Embryonic facial prominence (tissue), 1 donor: ENCODE measurements at regions not wholly inside any gene's neighbourhood (a gene's known extent, or its start where the extent isn't known, plus 50 kb on each side); places are given as distances from the start of the nearest gene placed in this dataset.

Source experiments
- DNase-seq: peaks from one replicate; pipeline ENCODE4 v3.0.0-alpha.2; 2016; ENCODE audit errors: extremely low spot score

- DNase-seq: no peak
Measured at GRCh38 chr3:124532071-124532470, 198.2 kb upstream of the UMPS start.

- no peak for DNase-seq
Measured at GRCh38 chr3:124535306-124535705, 194.9 kb upstream of the UMPS start.

GRCh38 chr3:124540550-124541211 is 189.6 kb upstream of the UMPS start:
- DNase-seq: no peak

- no peak for DNase-seq
Measured at GRCh38 chr3:124542214-124542869, 187.9 kb upstream of the UMPS start.

- DNase-seq: no peak
Measured at GRCh38 chr3:124545891-124546290, 184.4 kb upstream of the UMPS start.

- no peak for DNase-seq
Measured at GRCh38 chr3:124552224-124552623, 178.0 kb upstream of the UMPS start.

- no peak for DNase-seq
Measured at GRCh38 chr3:124553178-124553577, 177.1 kb upstream of the UMPS start.

- DNase-seq: no peak
Measured at GRCh38 chr3:124556636-124557035, 173.6 kb upstream of the UMPS start.

GRCh38 chr3:124557433-124558232 is 172.6 kb upstream of the UMPS start:
- DNase-seq: no peak

- DNase-seq: peak; percentile 36
Measured at GRCh38 chr3:124558991-124559845, 171.0 kb upstream of the UMPS start.

GRCh38 chr3:124559846-124560574 is 170.2 kb upstream of the UMPS start:
- DNase-seq: peak; percentile 60

- DNase-seq: no peak
Measured at GRCh38 chr3:124560666-124561215, 169.5 kb upstream of the UMPS start.

- no peak for DNase-seq
Measured at GRCh38 chr3:124562769-124563168, 167.5 kb upstream of the UMPS start.

- DNase-seq: no peak
Measured at GRCh38 chr3:124563376-124563775, 166.9 kb upstream of the UMPS start.

GRCh38 chr3:124565013-124565412 is 165.2 kb upstream of the UMPS start:
- peak; percentile 70 for DNase-seq

- no peak for DNase-seq
Measured at GRCh38 chr3:124565551-124565950, 164.7 kb upstream of the UMPS start.

GRCh38 chr3:124566701-124567100 is 163.6 kb upstream of the UMPS start:
- DNase-seq: no peak

- DNase-seq: no peak
Measured at GRCh38 chr3:124567179-124567578, 163.1 kb upstream of the UMPS start.

- no peak for DNase-seq
Measured at GRCh38 chr3:124569761-124570160, 160.5 kb upstream of the UMPS start.

GRCh38 chr3:124570232-124570631 is 160.0 kb upstream of the UMPS start:
- DNase-seq: no peak

GRCh38 chr3:124572851-124573405 is 157.3 kb upstream of the UMPS start:
- no peak for DNase-seq
